NCI-H2227 (cell line): ENCODE measurements at regions not wholly inside any gene's neighbourhood (a gene's known extent, or its start where the extent isn't known, plus 50 kb on each side); places are given as distances from the start of the nearest gene placed in this dataset.
A peak's percentile ranks its signal among the peaks of the same experiment; 100 is the strongest.

Experiments
- DNase-seq: peaks from one replicate; lab custom pipeline; 2025; ENCODE audit not compliant: unreplicated experiment; lab: John Stamatoyannopoulos, UW

- DNase-seq: no peak
These were observed 323.9 kb upstream of the SOX11 start for GRCh38 chr2:5368263-5368662.

DNA sequence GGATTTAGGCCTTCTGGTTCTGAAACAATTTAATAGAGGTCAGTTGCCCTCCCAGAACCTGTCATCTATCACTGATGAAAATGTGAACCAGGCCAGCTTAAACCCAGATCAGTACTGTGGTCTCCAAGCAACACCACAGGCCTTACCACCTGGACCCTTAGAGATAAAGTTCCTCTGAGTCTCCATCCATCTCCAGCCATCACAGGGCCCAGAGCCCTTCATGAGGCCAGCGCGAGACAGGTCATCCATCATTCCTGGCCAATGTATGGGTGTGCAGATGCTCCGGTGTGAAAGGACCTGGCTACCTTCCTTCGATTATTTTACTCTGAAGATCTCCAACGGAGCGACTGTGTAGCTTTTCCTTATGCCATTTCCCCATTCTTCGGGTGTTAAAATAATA is 322.7 kb upstream of the SOX11 start:
- no peak for DNase-seq

DNA sequence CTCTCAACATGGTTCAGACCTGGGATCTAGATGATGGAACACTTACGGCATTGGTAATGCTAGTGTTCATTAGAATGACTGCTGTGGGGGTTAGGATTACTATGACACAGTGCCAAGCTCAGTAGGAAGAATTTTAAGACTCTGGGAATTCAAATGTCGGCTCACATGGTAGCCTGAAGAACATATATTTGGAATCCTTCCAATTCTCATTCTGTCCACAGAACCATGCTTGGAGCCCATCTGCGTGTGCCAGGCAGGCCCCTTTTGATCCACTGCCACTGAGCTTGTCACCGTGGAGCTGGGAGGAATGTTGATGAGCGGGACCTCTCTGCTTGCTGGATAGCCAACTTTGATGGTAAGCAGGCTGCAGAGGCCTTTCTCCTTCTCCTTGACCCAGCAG is 322.0 kb upstream of the SOX11 start:
- DNase-seq: no peak

GRCh38 chr2:5372141-5372540 is 320.0 kb upstream of the SOX11 start:
- DNase-seq: no peak

- DNase-seq: peak; percentile 78
These were observed 319.0 kb upstream of the SOX11 start for GRCh38 chr2:5373200-5373599.

GRCh38 chr2:5374762-5375161 is 317.4 kb upstream of the SOX11 start:
- DNase-seq: no peak

DNA sequence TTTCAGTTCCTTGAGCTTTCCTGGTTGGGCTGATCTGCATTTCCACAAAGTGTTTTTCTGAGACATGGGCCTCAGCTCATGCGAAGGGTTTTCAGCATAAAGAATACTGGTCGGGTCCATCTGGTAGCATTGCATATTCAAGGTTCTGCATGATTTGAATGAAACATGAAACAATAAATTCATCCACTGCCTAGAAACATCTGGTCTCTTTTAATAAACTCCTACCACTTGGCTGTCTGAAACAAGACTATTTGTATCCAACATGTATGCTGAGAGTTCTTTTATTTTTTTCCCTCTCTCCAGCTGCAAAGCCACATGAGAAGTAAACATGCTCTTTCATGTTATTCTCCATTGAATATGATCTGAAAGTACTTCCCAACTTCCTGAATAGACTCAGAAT is 314.9 kb upstream of the SOX11 start:
- no peak for DNase-seq

- no peak for DNase-seq
These were observed 312.4 kb upstream of the SOX11 start for GRCh38 chr2:5379811-5380210.

GRCh38 chr2:5385596-5385995 is 306.6 kb upstream of the SOX11 start:
- no peak for DNase-seq

GRCh38 chr2:5387406-5387805 is 304.8 kb upstream of the SOX11 start:
- DNase-seq: no peak

- DNase-seq: no peak
These were observed 302.4 kb upstream of the SOX11 start for GRCh38 chr2:5389740-5390139.

- peak; percentile 17 for DNase-seq
These were observed 300.8 kb upstream of the SOX11 start for GRCh38 chr2:5391362-5391761.

- DNase-seq: no peak
These were observed 299.5 kb upstream of the SOX11 start for GRCh38 chr2:5392658-5393057.

- DNase-seq: no peak
These were observed 298.7 kb upstream of the SOX11 start for GRCh38 chr2:5393474-5393873.

DNA sequence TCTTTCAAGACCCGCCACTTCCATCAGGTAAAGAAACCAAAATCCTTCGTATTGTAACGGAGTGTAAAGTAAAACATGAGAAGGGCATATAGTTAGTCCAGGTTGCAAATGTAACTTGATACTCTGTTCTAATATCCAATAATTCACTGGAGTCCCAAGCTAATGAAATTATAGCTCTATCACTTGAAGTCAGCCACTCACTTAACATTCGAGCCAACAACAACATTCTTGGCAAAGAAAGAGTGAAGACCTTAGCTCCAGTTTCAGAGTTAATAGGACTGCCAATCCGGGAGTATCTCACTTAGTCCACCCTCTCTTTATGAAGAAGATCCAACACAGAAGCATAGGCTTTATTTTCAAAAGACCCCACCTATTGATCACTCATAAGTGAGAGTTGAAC is 298.0 kb upstream of the SOX11 start:
- no peak for DNase-seq

DNA sequence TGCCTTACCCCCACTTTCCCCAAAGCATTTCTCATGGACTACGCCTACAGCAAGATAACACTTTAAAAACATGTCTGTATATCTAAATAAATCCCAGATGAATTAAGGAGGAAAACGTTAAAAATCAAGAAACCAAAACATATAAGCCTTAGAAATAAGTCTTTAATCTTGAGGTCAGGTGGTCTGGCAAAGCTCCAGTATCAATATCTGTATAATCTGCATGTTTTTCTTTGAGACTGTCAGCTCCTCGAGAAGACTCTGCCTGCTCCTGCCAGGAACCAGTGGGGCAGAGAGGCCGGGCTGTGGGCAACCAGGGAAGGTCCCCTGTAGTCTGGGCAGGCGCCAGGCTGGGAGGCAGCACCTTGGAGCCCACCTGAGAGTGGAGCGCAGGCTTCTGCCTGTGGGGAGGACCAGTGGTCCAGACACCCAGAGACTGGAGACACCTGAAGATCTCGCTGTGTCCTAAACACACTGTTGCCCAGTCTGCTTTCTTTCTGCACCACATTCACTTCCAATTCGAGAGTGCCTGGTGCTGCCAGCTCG is 291.0 kb upstream of the SOX11 start:
- DNase-seq: no peak

DNA sequence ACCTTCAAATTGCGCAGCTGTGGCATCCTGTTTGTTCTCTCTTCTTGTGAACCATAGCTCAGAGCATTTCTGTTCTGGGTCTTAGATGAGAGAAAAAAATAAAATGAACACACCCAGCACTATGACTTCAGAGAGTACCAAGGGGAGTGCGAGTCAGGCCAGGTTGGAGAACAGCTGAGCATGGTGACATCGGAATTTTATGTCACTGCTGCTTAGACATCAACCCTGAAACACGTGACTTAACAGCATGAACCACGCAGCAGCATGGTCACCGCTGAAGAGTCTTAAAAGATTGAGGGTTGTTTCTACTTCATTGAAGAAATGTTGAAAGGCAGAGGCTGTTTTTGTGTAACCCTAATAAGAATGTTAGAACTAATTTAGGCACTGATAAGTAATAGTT is 288.8 kb upstream of the SOX11 start:
- DNase-seq: no peak

DNA sequence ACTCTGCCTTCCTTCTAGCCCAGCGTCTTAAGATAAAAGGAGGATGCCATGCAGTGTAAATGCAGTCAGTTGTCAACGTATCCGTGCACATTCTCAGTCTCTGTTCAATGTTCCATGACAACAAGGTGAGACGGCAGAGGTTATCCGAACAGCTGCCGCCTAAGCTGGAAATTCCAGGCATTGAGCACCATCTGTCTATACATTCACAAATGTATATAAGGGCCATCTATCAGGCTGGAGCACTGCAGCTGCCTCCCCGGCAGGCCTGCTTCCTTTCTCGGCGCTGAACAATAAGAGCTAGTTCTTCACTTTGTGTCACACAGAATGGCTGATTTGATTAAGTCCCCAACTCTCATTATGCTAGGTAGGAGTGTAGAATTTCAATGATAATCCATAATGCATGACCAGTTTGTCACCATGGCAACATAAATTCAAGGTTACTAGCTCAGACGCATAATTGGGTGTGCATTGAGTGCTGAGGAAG is 282.2 kb upstream of the SOX11 start:
- peak; percentile 87 for DNase-seq

- DNase-seq: no peak
These were observed 281.0 kb upstream of the SOX11 start for GRCh38 chr2:5410991-5411700.

- no peak for DNase-seq
These were observed 280.2 kb upstream of the SOX11 start for GRCh38 chr2:5412001-5412400.

DNA sequence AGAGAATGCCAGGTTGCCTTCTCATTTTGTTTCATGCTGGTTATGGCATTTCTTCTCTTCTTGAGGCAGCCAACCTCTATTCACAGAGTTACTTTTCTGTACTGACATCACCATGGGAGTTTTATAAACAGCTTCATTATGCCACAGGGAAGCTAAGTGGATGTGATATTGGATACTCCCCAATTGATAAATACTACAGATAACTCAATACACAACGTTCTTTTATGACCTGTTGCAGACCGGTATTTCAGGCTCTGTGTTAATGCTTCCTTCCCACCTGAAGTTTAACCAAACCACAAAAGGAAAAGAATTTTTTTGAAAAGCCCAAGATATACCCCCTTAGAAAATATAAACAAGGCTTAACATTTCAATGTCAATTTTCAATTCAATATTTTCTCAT is 258.3 kb upstream of the SOX11 start:
- no peak for DNase-seq

DNA sequence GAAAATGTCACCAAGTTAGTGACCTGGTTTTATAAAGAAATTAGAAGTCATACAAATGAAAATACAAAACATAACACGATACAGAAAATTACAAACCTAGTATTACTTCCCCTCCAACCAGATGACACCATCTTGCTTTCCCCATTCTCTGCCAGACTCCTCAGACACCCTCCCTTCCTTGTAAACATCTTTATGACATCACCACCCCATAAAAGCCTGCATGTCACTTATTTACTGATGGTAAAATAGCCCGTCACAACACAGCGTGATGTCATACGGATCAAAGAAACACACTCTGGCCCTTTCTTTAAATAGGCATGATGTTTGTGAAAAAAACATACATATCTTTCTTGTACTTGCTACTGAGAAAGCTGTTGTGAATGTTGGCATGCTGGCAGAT is 254.8 kb upstream of the SOX11 start:
- no peak for DNase-seq

GRCh38 chr2:5440174-5440573 is 252.0 kb upstream of the SOX11 start:
- DNase-seq: no peak
